Progenitor cell of endocrine pancreas (in vitro differentiated cells): ENCODE measurements at regions not wholly inside any gene's neighbourhood (a gene's known extent, or its start where the extent isn't known, plus 50 kb on each side); places are given as distances from the start of the nearest gene placed in this dataset.

Experiments
- DNase-seq: peaks from one replicate; pipeline ENCODE4 v3.0.0; 2021; ENCODE audit warnings: low spot score; ENCODE audit not compliant: unreplicated experiment
- H3K27ac Mint-ChIP-seq: 2 replicates; pipeline ENCODE4 v1.8.0; 2021; ENCODE audit warnings: mild to moderate bottlenecking, moderate library complexity, mixed read lengths
- H3K27me3 Mint-ChIP-seq: 2 replicates; pipeline ENCODE4 v1.8.0; 2021; ENCODE audit warnings: mixed read lengths
- H3K36me3 Mint-ChIP-seq: 2 replicates; pipeline ENCODE4 v1.8.0; 2022; ENCODE audit warnings: mixed read lengths; ENCODE audit not compliant: insufficient read depth
- H3K4me1 Mint-ChIP-seq: 2 replicates; pipeline ENCODE4 v1.8.0; 2021; ENCODE audit warnings: low read depth, mixed read lengths
- H3K4me3 Mint-ChIP-seq: 2 replicates; pipeline ENCODE4 v1.8.0; 2021; ENCODE audit warnings: low read depth, mild to moderate bottlenecking, moderate library complexity, mixed read lengths
- H3K9me3 Mint-ChIP-seq: 2 replicates; pipeline ENCODE4 v1.8.0; 2021; ENCODE audit warnings: low read depth, mixed read lengths
- CTCF ChIP-seq: fragments of 200-600 bp; sonication (generic); IDR thresholded peaks from one replicate; pipeline ENCODE4 v1.5.0; 2021; ENCODE audit warnings: antibody characterized with exemption, mild to moderate bottlenecking; ENCODE audit not compliant: unreplicated experiment

GRCh38 chr5:8525819-8526218, 656.9 kb downstream of the MTRR start:
- no peak for DNase-seq
- H3K36me3 Mint-ChIP-seq: no peaks in the 10 kb centered on the region
- no peak overlapping the region for H3K4me3 Mint-ChIP-seq
- peaks cover 3% of the 10 kb centered on the region for H3K4me1 Mint-ChIP-seq
- TF ChIP-seq CTCF: no peak
- no peaks in the 10 kb centered on the region for H3K9me3 Mint-ChIP-seq
- no peak overlapping the region for H3K27ac Mint-ChIP-seq
- H3K27me3 Mint-ChIP-seq: no peaks in the 10 kb centered on the region

- H3K4me1 Mint-ChIP-seq: no peaks in the 10 kb centered on the region
- no peak overlapping the region for H3K27ac Mint-ChIP-seq
- H3K9me3 Mint-ChIP-seq: no peaks in the 10 kb centered on the region
- no peaks in the 10 kb centered on the region for H3K36me3 Mint-ChIP-seq
- no peaks in the 10 kb centered on the region for H3K27me3 Mint-ChIP-seq
- no peak overlapping the region for H3K4me3 Mint-ChIP-seq
- DNase-seq: no peak
- no peak for TF ChIP-seq CTCF
Observed at GRCh38 chr5:8528106-8528505, 659.2 kb downstream of the MTRR start.

DNA sequence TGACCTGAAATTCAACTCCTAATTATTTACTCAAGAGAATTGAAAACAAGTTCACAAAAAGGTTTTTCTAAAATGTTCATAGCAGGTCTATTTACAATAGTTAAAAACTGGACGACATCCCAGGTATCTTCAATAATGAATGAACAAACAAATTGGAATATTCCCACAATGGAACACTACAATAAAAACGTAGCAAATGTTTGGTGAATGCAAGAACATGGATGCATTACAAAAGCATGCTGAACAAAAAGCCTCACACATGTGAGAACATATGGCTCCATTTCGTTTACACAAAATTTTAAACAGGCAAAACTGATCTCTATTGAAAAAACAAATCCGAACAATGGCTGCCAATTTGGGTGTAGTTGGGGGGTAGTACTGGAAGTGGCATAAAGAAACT, 669.9 kb downstream of the MTRR start:
- H3K4me1 Mint-ChIP-seq: no peaks in the 10 kb centered on the region
- no peak overlapping the region for H3K27ac Mint-ChIP-seq
- no peak for DNase-seq
- TF ChIP-seq CTCF: no peak
- H3K9me3 Mint-ChIP-seq: peaks cover 5% of the 10 kb centered on the region
- H3K36me3 Mint-ChIP-seq: no peaks in the 10 kb centered on the region
- no peaks in the 10 kb centered on the region for H3K27me3 Mint-ChIP-seq
- no peak overlapping the region for H3K4me3 Mint-ChIP-seq

- H3K4me1 Mint-ChIP-seq: no peaks in the 10 kb centered on the region
- peaks cover 5% of the 10 kb centered on the region for H3K9me3 Mint-ChIP-seq
- no peak for DNase-seq
- no peaks in the 10 kb centered on the region for H3K27me3 Mint-ChIP-seq
- TF ChIP-seq CTCF: no peak
- no peak overlapping the region for H3K4me3 Mint-ChIP-seq
- H3K36me3 Mint-ChIP-seq: no peaks in the 10 kb centered on the region
- H3K27ac Mint-ChIP-seq: no peak overlapping the region
Observed at GRCh38 chr5:8540317-8540716, 671.4 kb downstream of the MTRR start.

- no peak for TF ChIP-seq CTCF
- H3K36me3 Mint-ChIP-seq: no peaks in the 10 kb centered on the region
- H3K27me3 Mint-ChIP-seq: no peaks in the 10 kb centered on the region
- no peak for DNase-seq
- H3K4me3 Mint-ChIP-seq: no peak overlapping the region
- no peak overlapping the region for H3K27ac Mint-ChIP-seq
- H3K9me3 Mint-ChIP-seq: peaks cover 16% of the 10 kb centered on the region
- H3K4me1 Mint-ChIP-seq: peaks cover 1% of the 10 kb centered on the region
Observed at GRCh38 chr5:8550921-8551320, 682.0 kb downstream of the MTRR start.

DNA sequence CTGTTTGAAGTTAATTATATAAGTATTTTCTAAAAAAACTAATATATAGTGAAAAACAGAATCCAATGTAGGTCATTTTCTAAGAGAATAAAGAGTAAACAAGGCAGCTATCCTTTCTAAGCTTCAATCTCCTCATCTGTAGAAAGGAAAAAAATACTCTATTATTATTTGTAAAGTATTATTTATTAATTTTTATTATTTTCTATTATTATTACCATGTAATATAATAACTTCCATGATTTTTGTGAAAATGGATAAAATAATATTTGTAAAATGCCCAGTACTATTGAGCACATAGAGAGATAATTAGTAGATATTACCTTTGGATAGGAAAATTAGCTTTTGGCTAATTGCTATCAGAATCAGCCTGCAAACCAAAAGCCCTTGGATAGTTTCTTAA, 684.4 kb downstream of the MTRR start:
- no peaks in the 10 kb centered on the region for H3K36me3 Mint-ChIP-seq
- H3K9me3 Mint-ChIP-seq: peaks cover 15% of the 10 kb centered on the region
- H3K27ac Mint-ChIP-seq: no peak overlapping the region
- H3K4me3 Mint-ChIP-seq: no peak overlapping the region
- no peak for TF ChIP-seq CTCF
- peaks cover 1% of the 10 kb centered on the region for H3K4me1 Mint-ChIP-seq
- H3K27me3 Mint-ChIP-seq: no peaks in the 10 kb centered on the region
- no peak for DNase-seq
